Epithelial cell of prostate (primary cell): ENCODE measurements at regions not wholly inside any gene's neighbourhood (a gene's known extent, or its start where the extent isn't known, plus 50 kb on each side); places are given as distances from the start of the nearest gene placed in this dataset.
"Not testable (repeated sequence)": the region's sequence is repeated elsewhere in the genome, so short reads cannot be mapped to it uniquely, and the experiment has no call there.

Source experiments
- DNase-seq: peaks from one replicate; pipeline ENCODE4 v3.0.0-alpha.2; 2011; ENCODE audit warnings: low read depth, low spot score
- H3K27ac ChIP-seq: fragments of 450-650 bp; 2 replicates; pipeline ENCODE4 v1.5.1; 2017; ENCODE audit warnings: mild to moderate bottlenecking

GRCh38 chr1:38527373-38527966, 332.1 kb downstream of the RRAGC start:
- no peak overlapping the region for H3K27ac ChIP-seq
- peak; percentile 33 for DNase-seq

GRCh38 chr1:38526046-38526445, 333.5 kb downstream of the RRAGC start:
- DNase-seq, result no peak

GRCh38 chr1:38525343-38526043, 334.1 kb downstream of the RRAGC start:
- DNase-seq, result no peak
- no peak overlapping the region for H3K27ac ChIP-seq

More at GRCh38 chr1:38526046-38526445, 333.5 kb downstream of the RRAGC start:
- H3K27ac ChIP-seq, result no peak overlapping the region

- DNase-seq, result no peak
- no peak overlapping the region for H3K27ac ChIP-seq
Measured at GRCh38 chr1:38524025-38524641, 335.4 kb downstream of the RRAGC start.

- H3K27ac ChIP-seq, result no peak overlapping the region
- DNase-seq, result no peak
Measured at GRCh38 chr1:38523568-38523939, 336.0 kb downstream of the RRAGC start.

GRCh38 chr1:38522915-38523567, 336.5 kb downstream of the RRAGC start:
- DNase-seq, result no peak
- H3K27ac ChIP-seq, result no peak overlapping the region

- no peak for DNase-seq
- no peak overlapping the region for H3K27ac ChIP-seq
Measured at GRCh38 chr1:38516560-38516959, 343.0 kb downstream of the RRAGC start.

- no peak overlapping the region for H3K27ac ChIP-seq
- peak; percentile 14 for DNase-seq
Measured at GRCh38 chr1:38512789-38513188, 346.8 kb downstream of the RRAGC start.

- no peak overlapping the region for H3K27ac ChIP-seq
- DNase-seq, result no peak
Measured at GRCh38 chr1:38512024-38512767, 347.4 kb downstream of the RRAGC start.

- no peak overlapping the region for H3K27ac ChIP-seq
- DNase-seq, result no peak
Measured at GRCh38 chr1:38508232-38508631, 351.3 kb downstream of the RRAGC start.

- no peak overlapping the region for H3K27ac ChIP-seq
- DNase-seq, result no peak
Measured at GRCh38 chr1:38507563-38507962, 352.0 kb downstream of the RRAGC start.

GRCh38 chr1:38505944-38506343, 353.6 kb downstream of the RRAGC start:
- no peak overlapping the region for H3K27ac ChIP-seq
- DNase-seq, result no peak

GRCh38 chr1:38502758-38503157, 356.8 kb downstream of the RRAGC start:
- no peak overlapping the region for H3K27ac ChIP-seq
- no peak for DNase-seq

GRCh38 chr1:38500891-38501290, 358.7 kb downstream of the RRAGC start:
- DNase-seq, result no peak
- no peak overlapping the region for H3K27ac ChIP-seq

GRCh38 chr1:38500352-38500751, 359.2 kb downstream of the RRAGC start:
- no peak overlapping the region for H3K27ac ChIP-seq
- no peak for DNase-seq

- DNase-seq, result no peak
- H3K27ac ChIP-seq, result no peak overlapping the region
Measured at GRCh38 chr1:38498686-38499085, 360.9 kb downstream of the RRAGC start.

GRCh38 chr1:38497921-38498656, 361.5 kb downstream of the RRAGC start:
- DNase-seq, result no peak
- H3K27ac ChIP-seq, result no peak overlapping the region

- not testable (repeated sequence) for H3K27ac ChIP-seq, DNase-seq
Measured at GRCh38 chr1:38493306-38493705, 366.3 kb downstream of the RRAGC start.

- no peak overlapping the region for H3K27ac ChIP-seq
- no peak for DNase-seq
Measured at GRCh38 chr1:38489844-38490270, 369.7 kb downstream of the RRAGC start.
